ENCODE measurements at regions not wholly inside any gene's neighbourhood (a gene's known extent, or its start where the extent isn't known, plus 50 kb on each side); places are given as distances from the start of the nearest gene placed in this dataset.

GRCh38 chr6:50654155-50654554, 59.2 kb upstream of the TFAP2D start:
- no peak for DNase-seq

- no peak for DNase-seq
Observed at GRCh38 chr6:50655848-50656453, 57.4 kb upstream of the TFAP2D start.

- DNase-seq, result no peak
Observed at GRCh38 chr6:50657513-50657912, 55.8 kb upstream of the TFAP2D start.

DNA sequence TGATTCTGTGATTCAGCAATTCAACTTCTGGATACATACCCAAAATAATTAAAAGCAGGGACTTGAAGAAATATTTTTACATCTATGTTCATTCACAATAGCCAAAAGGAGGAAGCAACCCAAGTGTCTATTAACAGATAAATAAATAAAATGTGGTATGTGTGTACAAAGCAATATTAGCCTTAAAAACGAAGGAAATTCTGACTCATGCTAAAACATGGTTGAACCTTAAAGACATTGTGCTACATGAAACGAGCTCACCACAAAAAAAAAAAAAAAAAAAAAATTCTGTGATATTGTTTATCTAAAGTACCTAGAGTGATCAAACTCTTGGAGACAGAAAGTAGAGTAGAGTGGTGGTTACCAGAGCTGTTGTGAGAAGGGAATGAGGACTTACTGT, 54.8 kb upstream of the TFAP2D start:
- DNase-seq, result no peak

- DNase-seq, result no peak
Observed at GRCh38 chr6:50661636-50662035, 51.7 kb upstream of the TFAP2D start.

Measured in NCI-H146 (cell line).